Astrocyte (in vitro differentiated cells and primary cell): ENCODE measurements at regions not wholly inside any gene's neighbourhood (a gene's known extent, or its start where the extent isn't known, plus 50 kb on each side); places are given as distances from the start of the nearest gene placed in this dataset.

Experiments
- DNase-seq: peaks from one replicate; pipeline ENCODE4 v3.0.0-alpha.2; 2010; ENCODE audit warnings: low read depth
- FAIRE-seq: peaks from 2 replicates; lab custom pipeline; 2011; peaks lifted over from hg19 to GRCh38; lab: Jason Lieb, UNC
- H2AFZ ChIP-seq: 2 replicates; pipeline ENCODE4 v1.6.0; 2012; ENCODE audit warnings: low read depth, low read length, inconsistent platforms
- H3K27ac ChIP-seq: 2 replicates; pipeline ENCODE4 v1.5.1; 2011; ENCODE audit warnings: low read depth, low read length, inconsistent platforms
- H3K27me3 ChIP-seq: 2 replicates; pipeline ENCODE4 v1.6.0; 2011; ENCODE audit warnings: low read length, inconsistent platforms; ENCODE audit not compliant: insufficient read depth
- H3K36me3 ChIP-seq: 2 replicates; pipeline ENCODE4 v1.5.1; 2011; ENCODE audit warnings: low read length, inconsistent platforms; ENCODE audit not compliant: insufficient read depth
- H3K4me1 ChIP-seq: 2 replicates; pipeline ENCODE4 v1.5.1; 2011; ENCODE audit warnings: low read length, inconsistent platforms; ENCODE audit not compliant: insufficient read depth
- H3K4me2 ChIP-seq: 2 replicates; pipeline ENCODE4 v1.6.0; 2012; ENCODE audit warnings: low read length, inconsistent platforms
- H3K4me3 ChIP-seq: 2 replicates; pipeline ENCODE4 v1.5.1; 2011; ENCODE audit warnings: low read depth, mild to moderate bottlenecking, low read length, inconsistent platforms; ENCODE audit not compliant: insufficient read depth
- H3K79me2 ChIP-seq: 2 replicates; pipeline ENCODE4 v1.6.0; 2012; ENCODE audit warnings: mild to moderate bottlenecking, low read length, inconsistent platforms; ENCODE audit not compliant: insufficient read depth
- H3K9ac ChIP-seq: 2 replicates; pipeline ENCODE4 v1.6.0; 2012; ENCODE audit warnings: mild to moderate bottlenecking, low read length, inconsistent platforms
- H3K9me3 ChIP-seq: 2 replicates; pipeline ENCODE4 v1.5.1; 2012; ENCODE audit warnings: low read depth, mild to moderate bottlenecking, low read length, inconsistent platforms; ENCODE audit not compliant: insufficient read depth
- H4K20me1 ChIP-seq: 2 replicates; pipeline ENCODE4 v1.6.0; 2012; ENCODE audit warnings: low read length, inconsistent platforms; ENCODE audit not compliant: insufficient read depth
- H3K27ac Mint-ChIP-seq: one replicate; pipeline ENCODE4 v1.8.0; 2021; ENCODE audit warnings: mild to moderate bottlenecking, mixed read lengths; ENCODE audit not compliant: unreplicated experiment
- H3K27me3 Mint-ChIP-seq: one replicate; pipeline ENCODE4 v1.8.0; 2021; ENCODE audit warnings: low read depth, mixed read lengths; ENCODE audit not compliant: unreplicated experiment
- H3K36me3 Mint-ChIP-seq: one replicate; pipeline ENCODE4 v1.8.0; 2021; ENCODE audit warnings: low read depth, mixed read lengths; ENCODE audit not compliant: unreplicated experiment
- H3K4me1 Mint-ChIP-seq: one replicate; pipeline ENCODE4 v1.8.0; 2021; ENCODE audit warnings: low read depth, mixed read lengths; ENCODE audit not compliant: unreplicated experiment
- H3K4me3 Mint-ChIP-seq: one replicate; pipeline ENCODE4 v1.8.0; 2021; ENCODE audit warnings: mild to moderate bottlenecking, moderate library complexity, mixed read lengths; ENCODE audit not compliant: unreplicated experiment
- H3K9me3 Mint-ChIP-seq: one replicate; pipeline ENCODE4 v1.8.0; 2021; ENCODE audit warnings: mild to moderate bottlenecking, mixed read lengths; ENCODE audit not compliant: unreplicated experiment
- CTCF ChIP-seq: IDR thresholded peaks from 2 replicates; pipeline ENCODE4 v1.5.1; 2011; ENCODE audit warnings: low read depth, mild to moderate bottlenecking, inconsistent platforms, low read length, moderate library complexity; ENCODE audit not compliant: insufficient read depth
- EZH2 ChIP-seq: IDR thresholded peaks from 2 replicates; pipeline ENCODE4 v1.6.1; 2012; ENCODE audit warnings: mild to moderate bottlenecking, low read length, inconsistent platforms; ENCODE audit not compliant: insufficient read depth

DNA sequence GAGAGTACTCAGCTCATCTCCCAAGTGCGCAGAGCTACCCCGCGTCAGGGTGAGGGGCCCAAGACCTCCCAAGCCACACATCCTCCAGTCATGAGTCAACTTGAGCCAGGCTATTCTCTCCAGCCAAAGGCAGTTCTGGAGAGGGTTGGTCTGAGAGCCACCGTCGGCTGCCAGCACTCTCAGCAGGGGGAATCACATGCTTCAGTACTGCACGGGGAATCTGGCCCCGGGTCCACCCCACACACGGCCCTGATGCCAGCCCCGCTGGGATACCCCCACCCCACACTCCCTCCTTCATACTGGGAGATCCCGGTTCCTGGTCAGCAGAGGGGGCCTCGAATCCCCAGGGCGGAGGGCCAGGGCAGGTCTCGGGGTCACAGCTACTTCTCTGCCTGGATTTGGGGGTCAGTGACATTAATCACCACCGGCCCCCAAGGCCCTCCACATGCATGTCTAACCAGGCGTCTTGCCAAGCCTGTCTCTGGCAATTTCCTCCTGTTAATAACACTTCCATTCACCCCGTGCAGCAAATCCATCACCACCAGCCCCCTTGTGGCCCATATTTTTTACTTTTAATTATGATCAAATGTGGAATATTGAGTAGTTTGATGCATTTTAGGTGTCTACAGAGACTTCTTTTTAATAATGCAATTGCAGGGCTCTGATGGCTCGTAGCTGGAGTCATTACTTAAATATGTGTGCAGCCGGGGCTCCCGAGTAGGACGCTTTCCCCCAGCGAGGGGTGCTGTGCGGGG is 102.9 kb upstream of the PPP1R26 start:
- H3K4me1 ChIP-seq: no peaks in the 10 kb centered on the region

DNA sequence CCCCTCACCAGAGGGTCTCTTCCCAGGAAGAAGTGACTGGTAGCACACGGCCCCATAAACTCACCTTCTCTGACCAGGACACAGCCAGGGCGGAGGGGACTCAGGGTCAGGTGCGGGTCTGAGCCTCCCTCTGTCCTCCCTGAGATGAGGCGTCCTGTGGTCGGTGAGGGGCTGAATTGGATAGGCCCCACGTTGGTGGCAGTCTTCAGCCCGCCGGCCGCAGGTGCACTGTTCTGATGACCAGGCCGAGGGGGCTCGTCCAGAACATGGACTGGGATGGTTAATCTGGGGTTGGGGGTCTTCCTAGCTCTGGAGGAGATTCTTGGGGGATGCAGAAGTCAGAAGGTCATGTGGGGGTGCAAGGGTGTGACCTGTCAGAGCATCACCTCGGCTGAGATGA is 102.2 kb upstream of the PPP1R26 start:
- Histone ChIP-seq H4K20me1 (no peaks in the 10 kb centered on the region), H3K4me2 (no peak overlapping the region), H3K9ac (no peak overlapping the region), H3K79me2 (no peaks in the 10 kb centered on the region), H3K27me3 (no peaks in the 10 kb centered on the region), H3K9me3 (peaks cover 4% of the 10 kb centered on the region), H3K4me3 (no peak overlapping the region), H3K27ac (no peak overlapping the region), H3K36me3 (no peaks in the 10 kb centered on the region), H3K4me1 (no peaks in the 10 kb centered on the region), H2AFZ (no peak overlapping the region)
- no peak for TF ChIP-seq EZH2
- Mint-ChIP-seq H3K36me3 (no peaks in the 10 kb centered on the region), H3K4me3 (no peak overlapping the region), H3K27me3 (peaks cover 27% of the 10 kb centered on the region), H3K27ac (no peak overlapping the region), H3K4me1 (no peaks in the 10 kb centered on the region), H3K9me3 (peaks cover 4% of the 10 kb centered on the region)
- DNase-seq: no peak
- FAIRE-seq: no peak

More for the DNA sequence above, 102.9 kb upstream of the PPP1R26 start:
- Histone ChIP-seq H3K9me3 (peaks cover 4% of the 10 kb centered on the region), H3K9ac (no peak overlapping the region), H3K79me2 (no peaks in the 10 kb centered on the region), H2AFZ (no peak overlapping the region), H3K36me3 (no peaks in the 10 kb centered on the region), H4K20me1 (no peaks in the 10 kb centered on the region), H3K27me3 (no peaks in the 10 kb centered on the region), H3K4me3 (no peak overlapping the region), H3K27ac (no peak overlapping the region), H3K4me2 (no peak overlapping the region)
- Mint-ChIP-seq H3K4me3 (no peak overlapping the region), H3K4me1 (no peaks in the 10 kb centered on the region), H3K36me3 (no peaks in the 10 kb centered on the region), H3K27ac (no peak overlapping the region), H3K9me3 (peaks cover 4% of the 10 kb centered on the region), H3K27me3 (peaks cover 20% of the 10 kb centered on the region)
- no peak for FAIRE-seq
- no peak for DNase-seq
- TF ChIP-seq CTCF (no peak), EZH2 (no peak)

GRCh38 chr9:135378751-135379150 is 100.8 kb upstream of the PPP1R26 start:
- Histone ChIP-seq H3K9me3 (peaks cover 4% of the 10 kb centered on the region), H4K20me1 (no peaks in the 10 kb centered on the region), H3K4me1 (no peaks in the 10 kb centered on the region), H3K4me2 (no peak overlapping the region), H3K36me3 (no peaks in the 10 kb centered on the region), H2AFZ (no peak overlapping the region), H3K79me2 (no peaks in the 10 kb centered on the region), H3K27me3 (no peaks in the 10 kb centered on the region), H3K4me3 (no peak overlapping the region), H3K9ac (no peak overlapping the region), H3K27ac (no peak overlapping the region)
- Mint-ChIP-seq H3K4me1 (no peaks in the 10 kb centered on the region), H3K4me3 (no peak overlapping the region), H3K36me3 (no peaks in the 10 kb centered on the region), H3K27ac (no peak overlapping the region), H3K27me3 (peaks cover 33% of the 10 kb centered on the region), H3K9me3 (peaks cover 4% of the 10 kb centered on the region)
- no peak for FAIRE-seq
- TF ChIP-seq CTCF (no peak), EZH2 (no peak)
- no peak for DNase-seq
